Skeletal muscle cell (primary cell): ENCODE measurements at regions not wholly inside any gene's neighbourhood (a gene's known extent, or its start where the extent isn't known, plus 50 kb on each side); places are given as distances from the start of the nearest gene placed in this dataset.
"Not testable (repeated sequence)": the region's sequence is repeated elsewhere in the genome, so short reads cannot be mapped to it uniquely, and the experiment has no call there.

Experiments
- DNase-seq: peaks from one replicate; pipeline ENCODE4 v3.0.0-alpha.2; 2010; ENCODE audit warnings: low read depth
- H3K4me3 ChIP-seq: 2 replicates; pipeline ENCODE4 v1.5.1; 2011; ENCODE audit warnings: low read depth, mild to moderate bottlenecking, control low read depth, low read length, moderate library complexity

DNA sequence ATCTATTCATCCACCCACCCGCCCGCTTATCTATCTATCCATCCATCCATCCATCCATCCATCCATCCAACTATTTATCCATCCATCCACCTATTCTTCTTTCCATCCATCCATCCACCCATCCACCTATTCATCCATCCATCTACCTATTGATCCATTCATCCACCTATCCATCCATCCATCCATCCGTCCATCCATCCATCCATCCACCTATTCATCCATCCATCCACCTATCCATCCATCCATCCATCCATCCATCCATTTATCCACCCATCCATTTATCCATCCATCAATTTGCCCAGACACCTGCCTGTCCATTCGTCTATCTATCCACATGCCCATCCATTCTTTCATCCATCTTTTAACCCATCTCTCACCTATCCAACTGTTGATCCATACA, 71.1 kb upstream of the PMEPA1 start:
- no peak for DNase-seq
- H3K4me3 ChIP-seq, result no peak overlapping the region

DNA sequence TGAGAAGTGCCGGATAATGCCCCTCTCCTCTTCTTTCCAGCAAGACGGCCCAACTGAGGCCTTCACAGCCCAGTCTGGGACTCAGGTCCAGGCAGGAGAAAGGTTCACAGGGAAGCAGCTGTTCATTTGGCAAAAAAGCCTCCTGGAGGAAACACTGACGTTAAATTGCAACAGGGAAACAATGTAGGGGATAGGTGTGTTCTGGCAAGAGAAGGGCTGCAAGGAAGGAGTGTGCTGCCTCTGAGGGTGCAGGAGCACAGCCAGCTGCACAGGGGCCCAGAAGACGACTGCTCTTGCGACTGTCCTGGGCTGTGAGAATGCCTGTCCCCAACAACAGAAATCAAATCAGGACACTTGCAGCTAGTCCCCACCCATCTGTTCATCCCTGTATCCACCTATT, 70.6 kb upstream of the PMEPA1 start:
- DNase-seq, result no peak
- H3K4me3 ChIP-seq, result no peak overlapping the region

GRCh38 chr20:57779401-57780003, 69.7 kb upstream of the PMEPA1 start:
- DNase-seq, result no peak
- no peak overlapping the region for H3K4me3 ChIP-seq

- DNase-seq, result no peak
- no peak overlapping the region for H3K4me3 ChIP-seq
These were observed 68.1 kb upstream of the PMEPA1 start for GRCh38 chr20:57777911-57778310.

GRCh38 chr20:57774951-57775350, 65.1 kb upstream of the PMEPA1 start:
- no peak overlapping the region for H3K4me3 ChIP-seq
- DNase-seq, result no peak

DNA sequence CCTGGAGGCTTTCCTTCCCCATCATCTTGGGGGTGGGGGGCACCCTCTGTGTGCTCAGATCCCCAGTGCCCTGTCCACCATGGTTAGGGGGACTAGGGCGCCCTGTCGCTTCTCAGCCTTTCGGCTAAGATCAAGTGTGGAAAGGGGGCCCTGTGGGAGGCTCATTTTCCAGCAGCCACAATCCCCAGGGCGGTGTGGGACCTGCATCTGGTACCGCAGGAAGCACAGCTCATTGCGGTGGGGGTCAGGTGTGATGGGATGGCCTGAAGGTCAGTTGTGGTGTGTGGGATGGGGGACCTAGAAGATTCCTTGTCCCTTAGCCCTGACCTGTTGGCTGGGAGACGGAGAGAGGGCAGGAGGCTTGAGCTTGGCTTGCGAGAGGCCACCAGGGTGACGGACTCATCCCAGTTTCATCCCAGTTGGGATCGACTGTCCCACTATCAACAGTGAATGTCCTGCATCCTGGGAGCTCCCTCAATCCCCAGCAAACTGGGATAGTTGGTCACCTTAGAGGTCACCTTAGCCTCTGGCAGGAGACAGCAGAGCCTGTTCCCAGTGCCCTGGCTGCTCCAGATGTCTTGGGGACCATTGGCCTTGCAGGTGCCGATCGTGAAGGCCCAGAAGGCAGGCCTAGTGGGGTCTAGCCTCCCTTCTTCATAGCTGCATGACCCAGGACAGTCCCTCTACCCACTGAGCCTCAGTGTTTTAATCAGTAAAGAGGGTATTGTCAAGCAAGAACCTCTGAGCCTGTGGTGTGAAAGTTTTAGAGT, 64.5 kb upstream of the PMEPA1 start:
- H3K4me3 ChIP-seq, result no peak overlapping the region
- no peak for DNase-seq

- no peak for DNase-seq
- H3K4me3 ChIP-seq, result no peak overlapping the region
These were observed 63.4 kb upstream of the PMEPA1 start for GRCh38 chr20:57773059-57773815.

DNA sequence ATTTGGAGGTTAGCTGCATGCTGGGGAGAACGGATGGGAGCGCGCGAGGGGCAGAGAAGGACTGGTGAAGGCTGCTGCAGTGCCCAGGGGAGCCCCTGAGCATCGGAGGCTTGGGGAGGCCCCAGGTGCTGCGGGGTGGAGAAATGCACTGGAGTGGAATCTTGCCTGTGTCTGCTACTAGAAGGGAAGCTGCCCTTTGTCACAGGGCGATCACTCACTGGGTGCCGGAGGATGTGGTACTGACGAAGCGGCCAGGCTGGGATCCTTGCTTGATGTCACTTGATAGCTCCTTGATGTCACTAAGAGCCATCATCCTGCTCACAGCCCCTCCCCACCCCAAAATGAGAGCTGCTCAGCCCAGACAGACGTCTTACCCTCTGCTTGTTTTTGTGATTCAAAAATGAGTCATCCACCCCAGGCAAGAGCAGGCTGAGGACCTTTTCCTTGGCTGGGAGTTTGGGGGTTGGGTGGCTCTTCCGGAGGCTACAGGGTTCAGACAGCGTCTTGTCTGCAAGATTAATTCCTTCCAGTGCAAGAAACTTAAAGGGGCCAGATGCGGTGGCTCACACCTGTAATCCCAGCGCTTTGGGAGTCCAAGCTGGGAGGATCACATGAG, 62.6 kb upstream of the PMEPA1 start:
- H3K4me3 ChIP-seq, result no peak overlapping the region
- no peak for DNase-seq

DNA sequence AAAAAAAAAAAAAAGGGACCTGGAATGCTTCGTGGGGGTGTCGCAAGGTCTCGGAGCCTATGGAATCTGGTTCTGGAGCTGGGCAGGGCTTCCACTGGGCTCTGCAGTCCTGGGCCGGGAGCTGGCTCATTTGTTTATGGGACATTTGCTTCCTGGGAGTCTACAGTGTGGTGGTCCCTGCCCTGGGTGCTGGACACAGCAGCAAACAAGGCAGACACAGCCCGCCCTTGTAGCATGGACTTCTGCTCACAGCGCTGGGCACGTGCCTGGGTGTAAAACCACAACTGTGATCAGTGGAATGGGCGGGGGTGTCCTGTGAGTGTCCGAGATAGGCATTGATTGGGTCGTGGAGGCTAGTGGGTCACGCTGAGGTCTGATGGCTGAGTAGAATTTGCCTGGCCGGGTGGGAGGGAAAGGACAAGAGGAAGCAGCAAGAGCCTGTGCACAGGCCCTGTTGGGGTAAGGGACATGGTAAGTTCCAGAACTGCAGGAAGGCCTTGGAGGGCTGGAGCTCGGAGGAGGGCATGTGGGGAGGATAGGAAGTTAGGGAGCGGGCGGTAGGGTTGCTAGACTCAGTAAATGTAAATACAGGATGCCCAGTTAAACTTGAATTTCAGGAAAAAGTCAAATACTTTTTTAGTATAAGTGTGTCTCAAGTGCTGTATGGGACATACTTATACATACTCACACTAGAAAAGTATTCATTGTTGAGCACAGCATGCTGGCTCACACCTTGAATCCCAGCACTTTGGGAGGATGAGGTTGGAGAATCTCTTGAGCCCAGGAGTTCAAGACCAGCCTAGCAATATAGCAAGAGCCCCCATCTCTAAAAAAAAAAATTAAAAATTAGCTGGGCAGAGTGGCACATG, 61.3 kb upstream of the PMEPA1 start:
- DNase-seq, result no peak
- H3K4me3 ChIP-seq, result no peak overlapping the region

- H3K4me3 ChIP-seq, DNase-seq: not testable (repeated sequence)
These were observed 60.6 kb upstream of the PMEPA1 start for GRCh38 chr20:57770401-57770800.

GRCh38 chr20:57769756-57770155, 59.9 kb upstream of the PMEPA1 start:
- no peak for DNase-seq
- no peak overlapping the region for H3K4me3 ChIP-seq

- H3K4me3 ChIP-seq, result no peak overlapping the region
- DNase-seq, result no peak
These were observed 58.7 kb upstream of the PMEPA1 start for GRCh38 chr20:57768519-57768918.

GRCh38 chr20:57767441-57767840, 57.6 kb upstream of the PMEPA1 start:
- no peak for DNase-seq
- no peak overlapping the region for H3K4me3 ChIP-seq

DNA sequence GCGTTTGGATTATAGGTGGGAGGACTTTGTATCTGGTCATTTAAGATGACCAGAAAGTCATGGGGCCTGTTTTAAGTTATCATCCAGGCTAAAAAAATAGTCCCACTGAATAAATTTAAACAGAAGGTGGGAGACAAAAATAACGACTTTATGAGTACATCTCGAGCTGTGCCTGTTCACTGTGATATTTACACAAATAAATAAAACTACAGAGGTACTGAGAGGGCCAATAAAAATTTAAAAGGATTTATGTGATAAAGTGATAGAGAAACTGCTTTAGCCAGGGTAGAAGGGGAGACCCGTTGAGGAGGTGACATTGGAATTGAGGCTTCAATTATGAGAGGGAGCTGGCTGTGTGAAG, 53.4 kb upstream of the PMEPA1 start:
- no peak for DNase-seq
- H3K4me3 ChIP-seq, result no peak overlapping the region

- no peak overlapping the region for H3K4me3 ChIP-seq
- DNase-seq, result no peak
These were observed 52.9 kb upstream of the PMEPA1 start for GRCh38 chr20:57762531-57763234.

DNA sequence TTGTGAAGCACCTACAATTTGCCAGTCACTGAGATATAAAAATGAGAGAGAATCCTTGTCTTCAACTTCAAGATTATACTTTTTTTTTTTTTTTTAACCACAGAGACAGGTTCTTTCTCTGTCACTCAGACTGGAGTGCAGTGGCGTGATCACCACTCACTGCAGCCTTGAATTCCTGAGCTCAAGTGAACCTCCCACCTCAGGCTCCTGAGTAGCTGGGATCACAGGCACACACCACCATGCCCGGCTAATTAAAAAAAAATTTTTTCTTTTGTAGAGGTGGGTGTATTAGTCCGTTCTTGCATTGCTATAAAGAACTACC, 51.6 kb upstream of the PMEPA1 start:
- H3K4me3 ChIP-seq, result no peak overlapping the region
- no peak for DNase-seq

- no peak overlapping the region for H3K4me3 ChIP-seq
- DNase-seq, result no peak
These were observed 51.0 kb upstream of the PMEPA1 start for GRCh38 chr20:57760698-57761412.

DNA sequence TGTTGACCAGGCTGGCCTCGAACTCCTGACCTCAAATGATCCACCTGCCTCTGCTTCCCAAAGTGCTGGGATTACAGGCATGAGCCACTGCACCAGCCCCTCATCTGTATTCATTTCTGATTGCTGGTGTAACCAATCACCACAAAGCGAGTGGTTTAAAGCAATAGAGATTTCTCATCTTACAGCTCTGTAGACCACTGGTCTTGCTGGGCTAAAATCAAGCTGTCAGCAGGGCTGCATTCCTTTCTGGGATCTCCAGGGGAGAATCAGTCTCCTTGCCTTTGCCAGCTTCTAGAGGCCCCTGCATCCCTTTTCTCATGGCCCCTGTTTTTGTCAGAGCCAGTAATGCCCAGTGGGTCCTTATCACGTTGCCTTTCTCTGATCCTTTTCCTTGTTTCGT, 49.9 kb upstream of the PMEPA1 start:
- H3K4me3 ChIP-seq, result no peak overlapping the region
- DNase-seq, result no peak
